COLO668 (cell line): ENCODE measurements at regions not wholly inside any gene's neighbourhood (a gene's known extent, or its start where the extent isn't known, plus 50 kb on each side); places are given as distances from the start of the nearest gene placed in this dataset.
A peak's percentile ranks its signal among the peaks of the same experiment; 100 is the strongest.

Experiments used
- DNase-seq: peaks from one replicate; lab custom pipeline; 2025; ENCODE audit not compliant: unreplicated experiment; lab: John Stamatoyannopoulos, UW

DNA sequence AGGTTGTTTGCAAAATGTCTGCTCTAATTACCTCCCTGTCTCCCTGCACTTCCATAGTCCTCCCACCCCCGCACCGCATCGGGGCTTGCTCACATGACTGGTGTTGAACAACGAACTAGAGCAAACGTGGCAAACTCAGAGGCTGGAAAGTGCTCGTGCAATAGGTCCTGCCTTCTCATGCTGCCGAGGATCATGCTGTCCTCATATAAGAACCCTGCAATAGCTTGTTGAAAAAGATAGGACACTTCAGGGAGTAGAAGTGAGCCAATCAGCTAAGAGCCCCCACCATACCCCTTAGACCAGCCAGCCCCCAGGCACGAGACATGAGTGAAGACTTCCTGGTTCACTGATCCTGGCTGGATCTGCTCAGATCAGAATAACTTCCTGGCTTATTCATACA lies 219.2 kb downstream of the C6orf118 start:
- no peak for DNase-seq

DNA sequence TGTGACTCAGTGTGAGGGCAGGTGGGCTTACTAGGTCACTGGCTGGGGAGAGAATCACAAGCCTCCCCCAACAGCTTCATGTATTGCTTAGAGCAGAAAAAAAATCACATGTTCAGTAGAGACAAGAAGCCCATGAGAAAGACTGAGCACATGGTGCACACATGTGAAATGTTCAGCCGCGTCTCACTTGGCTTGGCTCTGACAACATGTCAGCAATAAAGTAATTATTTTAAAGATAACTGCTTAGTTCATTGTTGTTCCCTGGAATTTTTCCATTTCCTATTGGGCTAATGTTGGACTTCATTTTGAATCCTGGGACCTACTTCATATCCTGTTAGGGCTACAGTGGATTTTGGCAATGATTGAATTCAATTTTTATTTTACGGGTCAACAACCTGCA lies 222.6 kb downstream of the C6orf118 start:
- no peak for DNase-seq

GRCh38 chr6:165082636-165083035 lies 226.8 kb downstream of the C6orf118 start:
- DNase-seq: no peak

- DNase-seq: no peak
These were observed 227.4 kb downstream of the C6orf118 start for GRCh38 chr6:165081944-165082532.

DNA sequence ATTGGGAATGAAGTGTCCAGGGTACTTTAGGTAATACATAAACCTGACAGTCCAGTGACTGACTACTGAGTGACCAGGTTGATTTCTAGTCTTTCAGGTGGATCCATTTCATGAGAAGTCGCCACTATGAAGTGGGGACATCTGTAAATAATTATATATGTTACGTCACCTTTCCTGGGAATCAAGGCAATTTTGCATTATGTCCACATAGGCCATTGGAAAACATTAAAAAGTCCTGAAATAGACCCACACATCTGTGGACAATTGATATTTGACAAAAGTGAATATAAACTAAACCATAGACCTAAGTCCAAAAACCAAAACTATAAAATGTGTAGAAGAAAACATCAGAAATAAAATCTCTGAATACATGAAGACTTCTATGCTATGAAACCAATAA lies 231.5 kb downstream of the C6orf118 start:
- no peak for DNase-seq

- no peak for DNase-seq
These were observed 237.5 kb downstream of the C6orf118 start for GRCh38 chr6:165071906-165072305.

- no peak for DNase-seq
These were observed 248.7 kb downstream of the C6orf118 start for GRCh38 chr6:165060720-165061119.

DNA sequence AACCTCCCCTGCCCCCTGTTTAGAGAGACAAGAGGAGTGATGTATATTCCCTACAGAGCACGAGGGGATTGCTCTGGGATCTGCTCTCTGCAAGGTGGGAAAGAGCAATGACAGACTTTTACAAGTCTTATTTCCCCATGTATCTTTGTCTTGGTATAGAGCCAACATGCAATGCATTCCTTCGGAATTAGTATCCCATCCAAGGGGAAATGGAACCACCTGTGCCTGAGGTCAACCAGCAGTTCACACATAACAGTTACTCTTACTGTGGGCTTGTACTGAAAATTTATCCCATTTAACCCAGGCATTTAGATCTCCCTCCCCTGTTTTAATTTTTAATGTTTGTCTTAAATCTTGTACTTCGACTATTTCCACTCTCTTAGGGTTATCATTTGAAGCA lies 250.4 kb downstream of the C6orf118 start:
- DNase-seq: no peak

DNA sequence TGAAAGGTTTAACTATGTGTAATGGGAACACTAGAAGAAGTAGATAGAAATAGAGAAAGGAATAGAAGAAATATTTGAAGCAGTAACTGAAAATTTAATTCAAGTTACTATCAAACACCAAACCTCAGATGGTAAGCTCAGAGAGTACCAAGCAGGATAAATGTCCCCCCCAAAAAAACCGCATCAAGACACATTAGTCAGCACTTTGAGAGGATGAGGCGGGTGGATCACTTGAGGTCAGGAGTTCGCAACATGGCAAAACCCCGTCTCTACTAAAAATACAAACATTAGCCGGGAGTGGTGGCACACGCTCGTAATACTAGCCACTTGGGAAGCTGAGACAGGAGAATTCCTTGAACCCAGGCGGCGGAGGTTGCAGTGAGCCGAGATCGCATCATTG lies 253.1 kb downstream of the C6orf118 start:
- no peak for DNase-seq

DNA sequence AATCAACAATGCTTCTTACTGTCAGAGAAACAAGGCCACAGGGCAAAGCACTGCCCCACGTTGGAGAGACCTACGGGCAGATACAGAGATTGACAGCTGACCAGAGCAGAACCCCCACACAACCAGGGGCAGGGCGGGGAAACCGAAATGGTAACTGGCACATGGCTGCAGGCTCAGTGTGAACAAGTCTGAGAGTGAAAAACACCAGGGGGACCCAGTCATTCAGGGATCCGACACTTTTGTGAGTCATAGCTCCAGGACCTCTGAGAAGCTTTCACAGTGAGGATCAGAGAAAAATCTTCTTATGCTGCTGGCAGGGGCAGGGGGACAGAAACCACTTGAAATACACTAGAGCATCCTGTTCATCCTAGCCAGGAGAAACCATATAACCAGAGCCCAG lies 254.2 kb downstream of the C6orf118 start:
- DNase-seq: no peak

DNA sequence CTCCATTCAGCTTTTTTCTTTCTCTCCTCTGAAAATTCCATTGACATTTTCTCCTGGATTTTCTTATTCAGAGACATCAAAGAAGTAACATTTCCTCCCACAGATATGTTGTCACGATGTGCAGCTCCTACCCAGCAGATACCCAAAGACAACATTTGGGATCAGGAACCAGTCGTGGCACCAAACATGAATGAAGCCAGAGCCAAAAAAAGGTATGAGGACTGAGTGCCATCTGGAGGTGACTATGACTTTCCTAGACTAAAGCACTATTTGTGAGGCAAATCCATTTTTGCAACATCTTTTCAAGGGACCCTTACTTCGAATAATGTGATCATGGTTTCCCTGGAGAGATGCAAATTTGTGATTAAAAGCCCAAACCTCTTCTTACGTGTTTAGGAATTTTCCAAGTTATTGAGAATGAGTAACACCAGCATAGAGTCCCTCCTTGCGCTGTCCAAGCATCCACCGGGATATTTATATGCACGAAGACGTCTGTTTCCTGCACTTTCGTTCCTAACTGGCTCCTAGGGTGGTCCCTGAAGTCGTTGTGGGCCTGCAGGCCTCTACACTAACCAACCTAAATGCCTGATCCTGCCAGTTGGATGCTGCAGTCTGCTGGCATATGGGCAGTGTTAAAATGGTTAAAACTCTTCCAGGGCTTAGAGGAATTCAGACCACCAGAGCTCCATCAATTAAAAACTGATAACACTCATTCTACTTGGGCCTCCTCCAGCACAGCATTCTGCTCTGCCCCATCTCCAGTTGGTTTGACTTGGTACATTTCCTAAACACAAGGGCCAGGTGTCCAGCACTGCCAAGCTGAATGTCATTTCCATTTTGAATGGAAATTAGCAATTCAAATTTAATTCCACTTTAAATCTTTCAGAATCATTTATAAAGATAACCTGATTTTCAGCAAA lies 256.6 kb downstream of the C6orf118 start:
- DNase-seq: no peak

- DNase-seq: peak; percentile 18
These were observed 260.0 kb downstream of the C6orf118 start for GRCh38 chr6:165049362-165049761.

GRCh38 chr6:165047952-165048351 lies 261.5 kb downstream of the C6orf118 start:
- DNase-seq: no peak

GRCh38 chr6:165045631-165046030 lies 263.8 kb downstream of the C6orf118 start:
- DNase-seq: no peak

DNA sequence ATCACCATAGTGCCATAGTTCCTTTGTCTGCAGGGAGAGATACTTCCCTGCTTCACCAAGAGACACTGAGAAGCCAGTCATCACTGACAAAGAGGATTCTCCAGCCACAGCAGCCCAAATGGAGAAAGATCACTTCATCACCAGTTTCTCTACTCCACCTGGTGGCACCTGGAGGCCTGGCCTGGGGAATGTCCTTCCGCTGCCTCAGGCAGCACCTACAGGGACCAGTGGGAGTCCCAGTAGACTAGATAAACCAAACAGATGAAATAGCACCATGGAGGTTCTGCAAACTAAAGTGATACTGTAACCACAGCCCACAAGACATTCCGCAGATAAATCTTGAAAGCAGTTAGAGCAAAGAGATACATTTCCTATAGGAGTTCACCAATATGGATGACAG lies 266.5 kb downstream of the C6orf118 start:
- DNase-seq: no peak

DNA sequence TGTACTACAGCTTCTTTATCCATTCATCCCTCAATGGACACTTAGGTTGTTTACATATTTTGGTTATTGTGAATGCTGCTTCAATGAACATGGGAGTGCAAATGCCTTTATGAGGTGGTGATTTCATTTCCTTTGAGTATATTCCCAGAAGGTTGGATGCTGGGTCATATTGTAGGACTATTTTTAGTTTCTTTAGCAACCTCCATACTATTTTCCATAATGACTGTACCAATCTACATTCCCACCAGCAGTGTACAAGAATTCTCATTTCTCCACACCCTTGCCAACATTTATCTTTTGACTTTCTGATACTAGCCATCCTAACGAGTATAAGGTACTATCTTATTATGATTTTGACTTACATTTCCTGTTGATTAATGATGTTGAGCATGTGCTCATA lies 269.0 kb downstream of the C6orf118 start:
- DNase-seq: no peak

- no peak for DNase-seq
These were observed 275.1 kb downstream of the C6orf118 start for GRCh38 chr6:165034271-165034741.

DNA sequence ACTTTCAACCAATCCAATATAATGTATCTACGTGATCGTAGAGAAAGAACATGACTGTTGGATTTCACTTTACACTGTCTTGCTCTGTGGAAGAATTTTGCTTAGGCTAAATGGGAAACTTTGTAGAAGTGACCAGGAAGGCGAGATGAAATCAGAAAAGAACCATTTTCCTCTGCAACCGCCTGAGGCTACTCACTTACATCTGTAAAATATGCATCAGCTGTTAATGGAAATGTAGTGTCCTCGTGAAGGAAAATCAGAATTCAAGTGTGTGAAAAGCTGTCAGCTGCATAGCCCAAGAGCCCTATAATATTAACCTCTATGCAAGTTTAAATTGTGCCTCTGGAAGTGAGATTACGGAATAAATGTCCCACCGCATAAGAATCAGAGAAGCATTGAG lies 277.9 kb downstream of the C6orf118 start:
- DNase-seq: no peak

DNA sequence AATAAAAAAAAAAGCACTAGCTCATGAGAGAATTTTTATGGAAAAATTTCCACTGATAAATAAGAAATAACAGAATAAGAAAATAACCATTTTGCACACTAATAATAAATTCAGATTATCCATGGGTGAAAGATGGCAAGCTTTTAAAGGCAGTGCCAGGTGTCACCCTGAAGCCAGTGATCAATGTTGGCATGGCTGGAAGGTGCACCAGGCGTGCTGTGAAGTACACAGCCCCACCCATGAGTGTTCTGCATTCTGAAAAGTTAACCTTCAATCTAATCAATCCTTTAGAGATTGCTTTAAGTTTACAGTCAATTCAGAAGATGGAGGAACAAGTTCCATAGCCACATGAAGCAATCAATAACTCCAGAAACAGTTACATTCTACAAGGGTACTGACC lies 284.4 kb downstream of the C6orf118 start:
- no peak for DNase-seq

DNA sequence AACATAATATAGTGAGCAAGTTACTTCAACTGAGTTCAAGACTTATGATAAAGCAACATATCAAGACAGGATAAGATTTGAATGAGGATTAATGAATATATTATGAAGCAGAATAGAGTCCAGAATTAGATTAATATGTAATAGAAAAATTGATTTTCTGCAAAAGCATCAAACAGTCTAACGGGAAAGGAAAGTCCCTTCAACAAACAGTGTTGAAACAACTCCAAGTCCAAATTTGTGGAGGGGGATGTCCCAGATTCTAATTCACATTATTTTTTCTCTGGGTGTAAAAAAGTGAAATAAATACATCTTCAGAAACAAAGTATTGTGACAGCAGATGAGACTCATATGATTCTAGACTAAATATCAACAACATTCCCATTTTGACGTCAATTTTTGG lies 289.7 kb downstream of the C6orf118 start:
- no peak for DNase-seq

DNA sequence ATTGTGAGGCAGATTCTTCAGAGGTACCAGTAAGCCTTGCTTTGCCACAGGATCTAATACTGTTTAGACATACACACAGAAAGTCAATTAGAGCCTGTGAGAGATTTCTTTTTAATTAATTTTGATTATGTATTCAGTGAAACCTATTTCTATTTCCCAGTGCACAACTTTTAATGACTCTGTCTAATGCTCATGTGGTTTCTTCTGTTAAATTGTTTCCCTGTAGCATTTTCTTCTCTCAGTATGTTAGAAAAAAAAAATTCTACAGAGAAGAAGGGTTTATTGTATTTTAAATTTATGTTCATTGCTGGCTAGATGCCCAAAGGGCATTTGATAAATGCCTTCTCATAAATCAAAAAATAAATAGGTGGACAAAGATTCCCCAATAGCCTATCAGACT lies 293.7 kb downstream of the C6orf118 start:
- no peak for DNase-seq

GRCh38 chr6:165013701-165014100 lies 295.7 kb downstream of the C6orf118 start:
- no peak for DNase-seq
